CD4-positive, alpha-beta T cell treated with Interferon gamma for 1 hour (primary cell): ENCODE measurements at regions not wholly inside any gene's neighbourhood (a gene's known extent, or its start where the extent isn't known, plus 50 kb on each side); places are given as distances from the start of the nearest gene placed in this dataset.

ENCODE experiments used
- DNase-seq: peaks from one replicate; pipeline ENCODE4 v3.0.0-alpha.2; 2020

DNA sequence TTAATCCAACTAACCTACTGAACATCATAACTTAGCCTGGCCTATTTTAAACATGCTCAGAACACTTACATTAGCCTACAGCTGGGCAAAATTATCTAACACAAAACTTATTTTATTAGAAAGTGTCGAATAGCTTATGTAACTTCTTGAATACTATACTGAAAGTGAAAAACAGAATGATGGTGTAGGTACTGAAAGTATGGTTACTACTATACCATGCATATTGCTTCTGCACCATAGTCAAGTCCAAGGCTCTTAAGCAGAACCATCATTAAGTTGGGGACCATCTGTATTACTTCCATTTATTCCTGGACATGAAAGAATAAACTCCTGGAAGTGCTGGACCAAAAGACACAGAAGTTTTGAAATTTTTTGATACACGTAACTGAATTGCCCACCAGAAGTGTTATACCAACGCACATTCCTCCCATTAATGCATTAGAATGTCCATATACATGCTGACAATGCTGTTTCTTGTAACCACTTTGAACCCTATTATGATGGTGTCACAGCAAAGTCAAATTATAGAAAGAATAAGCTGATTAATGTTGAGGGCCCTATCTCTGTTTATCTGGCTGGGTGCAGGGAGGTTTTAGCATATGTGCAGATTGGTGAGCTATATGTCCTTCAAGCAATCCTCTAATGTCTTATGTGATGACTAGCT is 375.7 kb downstream of the ACTL7B start:
- DNase-seq: no peak

DNA sequence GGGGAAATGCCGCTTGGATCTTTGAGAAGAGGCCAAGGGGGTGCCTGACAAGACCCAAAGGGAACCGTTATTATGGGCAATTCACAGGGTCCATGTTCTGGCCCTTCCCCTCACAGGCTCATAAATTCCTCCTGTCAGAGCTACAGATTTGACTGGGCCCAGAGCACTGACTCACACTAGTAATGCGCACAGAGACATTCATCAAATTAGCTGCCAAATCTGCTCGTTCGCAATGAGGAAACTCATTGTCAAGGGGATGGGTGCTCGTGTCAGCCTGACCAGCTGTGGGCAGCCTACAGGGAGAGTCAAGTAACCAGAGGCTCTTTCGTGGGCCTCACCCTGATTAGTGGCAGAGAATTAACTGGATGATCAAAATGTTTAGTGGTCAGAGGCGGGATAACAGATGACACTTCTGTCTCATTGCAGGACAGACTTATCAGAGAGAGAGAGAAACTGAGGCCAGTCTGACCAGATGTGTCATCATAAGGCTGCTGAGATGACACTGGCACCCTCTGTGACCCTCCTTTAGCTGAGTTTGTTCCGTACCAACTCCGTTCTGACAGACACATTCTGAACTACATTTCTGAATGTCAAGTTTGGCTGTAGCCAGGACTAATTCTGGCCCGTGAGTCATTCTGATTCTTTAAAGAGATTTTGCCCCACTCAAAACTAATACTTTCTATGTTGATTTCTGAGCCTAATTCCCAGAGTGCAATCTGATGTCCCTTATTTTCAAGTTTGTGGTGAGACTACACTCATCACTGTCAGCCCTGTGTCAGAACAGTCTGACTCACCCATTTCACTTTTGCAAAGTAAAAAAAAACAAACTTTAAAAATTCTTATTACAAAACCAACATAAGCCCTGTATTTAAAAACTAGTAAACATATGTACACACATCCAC is 377.1 kb downstream of the ACTL7B start:
- no peak for DNase-seq

DNA sequence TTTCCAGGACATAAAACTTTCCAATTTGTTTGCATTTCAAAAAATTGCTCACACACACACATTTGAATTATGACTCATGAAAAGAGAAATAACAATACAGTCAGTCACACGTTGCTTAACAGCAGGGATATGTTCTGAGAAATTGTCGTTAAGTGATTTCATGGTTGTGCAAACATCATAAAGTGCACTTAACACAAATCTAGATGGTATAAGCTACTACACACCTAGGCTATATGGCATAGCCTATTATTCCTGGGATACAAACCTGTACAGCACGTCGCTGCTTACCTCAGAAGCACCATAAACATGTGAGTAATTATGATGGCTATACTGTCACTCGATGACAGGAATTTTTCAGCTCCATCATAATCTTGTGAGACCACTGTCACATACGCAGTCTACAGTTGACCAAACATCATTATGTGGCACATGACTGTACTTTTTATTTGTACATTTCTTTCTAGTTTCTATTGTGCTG is 378.2 kb downstream of the ACTL7B start:
- no peak for DNase-seq

DNA sequence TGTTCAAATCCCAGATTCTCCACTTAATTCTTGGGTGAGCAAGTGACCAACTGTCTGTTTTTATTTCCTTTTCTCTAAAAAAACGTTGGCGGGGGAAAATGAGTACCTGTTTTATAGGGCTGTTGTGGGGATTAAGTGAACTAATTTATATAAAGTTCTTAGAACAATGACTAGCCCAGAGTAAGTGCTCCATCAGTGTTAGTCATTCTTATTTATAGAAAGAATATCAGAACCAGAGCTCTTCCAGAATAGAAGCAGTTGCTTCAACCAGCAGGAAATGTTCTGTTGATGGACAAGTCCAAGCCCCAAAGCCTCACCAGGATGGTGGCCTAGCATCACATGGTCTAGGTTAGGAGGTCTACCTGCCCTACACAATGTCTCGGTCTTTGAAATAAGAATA is 379.2 kb downstream of the ACTL7B start:
- no peak for DNase-seq

DNA sequence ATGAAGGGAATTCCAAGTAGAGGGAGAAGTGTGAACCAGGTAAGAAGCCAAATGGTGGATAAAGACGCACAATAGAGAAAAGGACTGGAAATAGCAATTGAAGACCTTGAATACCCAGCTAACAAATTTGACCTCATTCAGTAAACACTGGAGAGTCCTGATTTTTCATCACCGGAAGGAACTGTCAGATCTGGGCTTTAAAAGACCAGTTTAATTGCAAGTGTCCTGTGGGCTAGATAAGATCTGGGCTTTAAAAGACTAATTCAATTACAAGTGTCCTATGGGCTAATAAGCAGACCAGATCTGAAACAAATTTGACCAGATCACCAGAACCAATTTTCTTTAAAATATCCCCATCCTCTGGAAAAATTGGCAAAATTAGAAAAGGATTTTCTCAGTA is 380.0 kb downstream of the ACTL7B start:
- no peak for DNase-seq

DNA sequence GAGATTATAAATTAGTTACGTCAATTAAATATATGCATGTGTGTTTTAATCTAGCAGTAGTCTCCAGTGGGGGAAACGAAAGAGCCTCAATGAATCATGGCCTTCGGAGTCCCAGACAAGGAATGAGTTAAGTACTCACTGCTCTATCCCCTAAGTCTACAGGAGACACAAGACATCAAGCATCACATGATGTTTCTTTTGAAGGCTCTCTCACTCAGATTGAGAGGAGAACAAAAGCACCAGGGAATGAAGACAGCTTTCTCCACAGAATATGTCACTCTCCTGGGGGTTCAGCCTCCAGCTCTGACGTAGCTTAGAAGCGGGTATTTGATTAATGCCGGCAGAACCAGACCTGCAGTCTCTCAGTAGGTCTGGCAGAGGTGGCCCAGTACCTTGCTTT is 381.4 kb downstream of the ACTL7B start:
- DNase-seq: no peak

DNA sequence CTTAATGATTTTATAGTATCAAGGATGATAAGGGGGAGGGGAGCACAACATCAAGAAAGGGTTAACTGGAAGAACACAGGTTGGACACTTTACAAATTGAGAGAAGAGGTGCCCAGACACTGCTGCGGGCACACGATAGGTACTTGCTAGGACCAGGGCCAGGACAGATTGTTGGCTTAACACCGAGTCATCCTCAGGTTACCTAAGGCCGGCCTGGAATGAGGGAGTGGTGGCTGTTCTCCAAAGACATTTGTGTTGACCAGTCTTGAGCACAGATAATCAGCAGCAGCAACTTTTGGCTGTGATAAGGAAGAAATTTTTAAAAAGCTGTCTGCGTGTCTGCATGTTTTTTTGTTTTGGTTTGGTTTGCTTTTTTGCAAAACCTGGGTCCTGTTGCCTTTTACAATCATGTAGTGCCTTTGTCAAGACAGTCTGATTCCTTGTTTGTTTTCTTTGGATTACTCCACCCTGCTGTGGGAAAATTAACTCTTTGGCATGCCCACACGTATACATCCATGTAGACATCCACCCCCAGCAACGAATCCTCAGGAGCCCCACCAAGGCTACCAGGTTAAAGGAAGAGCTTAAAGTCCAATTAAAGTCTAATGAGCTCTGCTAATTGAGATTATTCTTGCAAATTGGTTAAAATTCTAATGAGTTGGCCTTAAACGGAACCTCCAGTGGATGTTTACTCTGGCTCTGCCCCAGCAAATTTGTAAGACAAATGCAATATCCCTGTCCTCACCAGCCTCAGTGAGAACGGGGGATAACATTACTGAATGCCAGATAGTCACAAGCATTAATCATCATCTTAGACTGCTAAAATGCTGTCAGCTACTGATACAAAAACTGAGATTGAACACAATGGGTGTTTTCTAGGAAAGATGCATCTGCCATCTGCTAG is 382.3 kb downstream of the ACTL7B start:
- DNase-seq: no peak

DNA sequence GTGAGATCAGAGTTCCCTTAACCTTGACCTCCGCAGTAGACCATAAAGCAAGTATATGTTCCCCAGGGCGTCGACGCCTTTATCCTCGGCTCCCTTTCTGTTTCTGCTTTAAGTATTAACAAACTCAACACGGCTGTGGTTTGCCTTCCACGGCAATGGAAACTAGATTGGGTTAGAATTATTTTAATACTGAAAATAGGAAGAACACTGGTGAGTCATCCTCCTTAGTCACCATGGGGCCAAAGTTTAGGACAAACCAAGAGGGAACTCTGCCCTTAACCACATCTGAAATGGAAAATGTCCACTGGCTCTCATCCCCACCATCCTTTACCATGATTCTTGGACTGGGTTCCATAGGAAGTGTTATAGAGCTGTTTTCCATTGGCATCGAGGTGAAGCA is 386.1 kb downstream of the ACTL7B start:
- peak; percentile 24 for DNase-seq

DNA sequence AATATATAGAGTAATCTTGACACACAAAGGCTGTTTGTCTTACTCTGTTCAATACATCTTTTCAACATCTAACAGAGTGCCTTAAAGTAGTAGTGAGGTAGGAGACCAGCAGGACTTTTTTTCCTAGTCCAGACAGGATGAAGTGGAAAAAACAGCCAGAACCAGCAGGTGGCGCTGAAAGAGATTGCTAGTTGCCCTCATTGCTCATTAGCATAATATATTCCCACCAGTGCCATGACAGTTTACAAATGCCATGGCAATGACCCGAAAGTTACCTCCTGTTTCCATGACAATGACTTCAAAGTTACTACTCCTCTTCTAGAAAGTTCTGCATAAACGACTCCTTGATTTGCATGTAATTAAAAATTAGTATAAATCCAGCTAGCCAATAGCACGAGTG is 387.4 kb downstream of the ACTL7B start:
- DNase-seq: no peak

DNA sequence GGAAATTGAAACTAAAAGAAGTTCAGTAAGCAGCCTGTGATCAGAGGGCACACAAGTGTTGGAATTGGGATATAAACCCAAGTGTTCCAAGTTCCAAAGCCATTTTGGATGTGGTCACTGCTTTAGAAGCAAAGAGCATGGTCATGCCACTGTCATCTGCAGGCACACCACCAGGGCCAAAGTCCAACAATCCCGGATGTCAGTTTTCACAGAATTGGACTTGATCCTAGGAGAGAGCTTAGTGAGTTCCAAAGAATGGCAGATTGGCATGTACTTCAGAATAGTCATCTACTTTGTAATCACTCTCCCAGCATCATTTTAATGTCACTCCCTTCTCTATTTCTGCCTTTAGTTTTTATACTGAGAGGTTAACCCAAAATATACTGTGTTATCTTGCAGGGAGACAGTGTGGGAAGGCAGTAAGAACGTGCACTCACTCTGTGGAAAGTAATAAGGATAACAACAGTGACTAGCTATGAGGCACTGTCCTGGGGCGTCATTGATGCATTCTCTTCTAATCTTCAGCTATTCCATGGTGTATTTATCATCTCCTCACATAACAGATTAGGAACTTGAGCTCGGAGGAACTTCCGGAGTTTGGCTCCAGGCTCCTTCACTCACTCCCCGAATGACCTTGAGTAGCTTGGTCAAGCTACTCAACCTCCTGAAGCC is 388.0 kb downstream of the ACTL7B start:
- no peak for DNase-seq

DNA sequence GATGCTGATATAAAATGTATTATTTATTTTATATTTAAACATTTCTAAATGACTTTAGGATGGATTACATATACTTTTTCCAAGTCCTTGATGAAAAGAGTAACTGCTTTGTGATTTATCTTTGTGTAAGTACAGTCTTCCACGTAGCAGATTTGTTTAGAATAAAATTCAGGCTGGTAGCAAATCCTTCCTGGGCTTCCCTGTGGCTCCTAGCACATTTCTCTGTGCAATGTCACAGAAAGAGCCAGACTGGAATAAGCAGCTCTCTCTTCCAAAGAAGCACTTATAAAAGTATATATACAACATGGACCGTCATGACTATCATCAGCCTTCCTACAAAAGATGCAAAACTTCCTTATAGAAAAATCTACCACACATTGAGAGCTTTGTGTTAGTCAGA is 388.6 kb downstream of the ACTL7B start:
- DNase-seq: no peak

DNA sequence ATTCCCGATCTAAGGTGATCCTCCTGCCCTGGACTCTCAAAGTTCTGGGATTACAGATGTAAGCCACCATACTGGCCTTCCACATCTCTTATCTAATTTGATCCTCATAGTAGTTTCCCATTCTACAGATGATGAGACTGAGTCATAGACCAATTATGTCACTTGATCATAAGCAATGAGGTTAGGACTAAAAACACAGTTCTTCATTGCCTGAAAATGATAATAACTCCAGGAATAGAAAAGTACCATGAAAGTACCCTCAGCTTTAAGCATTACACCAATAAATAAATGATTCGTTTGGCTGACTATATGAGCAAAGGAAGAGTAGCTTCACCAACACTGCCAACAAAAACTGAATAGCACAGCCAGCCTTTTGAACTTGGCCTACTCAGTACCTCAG is 389.5 kb downstream of the ACTL7B start:
- no peak for DNase-seq

DNA sequence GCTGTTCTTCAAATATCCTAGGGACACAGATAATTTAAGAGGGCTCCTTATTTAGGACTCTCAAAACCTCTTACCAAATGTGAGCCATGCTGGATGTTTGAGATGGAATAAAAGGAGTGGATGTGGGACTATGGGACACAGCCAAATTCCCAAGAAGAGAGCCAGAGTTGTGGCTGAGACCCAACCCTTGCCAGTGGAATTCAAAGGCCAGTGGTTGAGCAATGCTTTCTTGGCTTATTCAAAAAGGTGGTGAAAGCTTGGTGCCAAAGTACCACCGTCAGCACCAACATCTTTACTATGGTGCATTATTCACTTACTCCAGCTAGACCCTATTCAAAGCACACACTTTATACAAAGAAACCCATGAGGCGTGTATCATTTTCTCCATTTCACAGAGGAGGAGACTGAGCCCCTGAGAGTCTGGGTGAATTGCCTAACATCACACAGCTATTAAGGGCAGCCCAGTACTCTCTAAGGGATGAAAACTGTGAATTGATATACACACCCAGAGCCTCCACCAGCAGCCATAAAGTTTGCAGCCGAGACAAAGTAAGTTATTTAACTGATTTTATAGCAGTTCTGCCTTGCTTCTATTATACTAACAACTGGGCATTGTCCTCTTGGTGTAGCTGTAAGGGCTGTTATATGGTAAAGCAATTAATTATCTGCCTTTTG is 391.7 kb downstream of the ACTL7B start:
- no peak for DNase-seq

DNA sequence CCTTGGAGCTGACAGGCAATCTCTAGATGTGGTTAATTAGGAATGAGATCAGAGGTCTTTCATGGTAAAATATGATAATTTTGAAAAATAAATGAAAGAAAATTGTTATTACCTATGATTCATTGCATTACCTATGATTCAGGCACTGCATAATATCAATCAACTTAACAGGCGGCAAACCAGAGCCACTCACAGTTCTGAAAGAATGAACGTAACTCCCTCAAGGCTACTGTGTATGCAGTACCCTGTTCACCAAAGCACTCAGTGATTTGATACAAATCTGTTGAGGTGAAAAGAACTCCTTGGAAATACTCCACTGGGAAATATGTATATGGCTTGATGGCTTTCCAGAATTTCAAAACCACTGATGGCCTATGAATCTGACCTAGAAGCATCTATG is 398.9 kb downstream of the ACTL7B start:
- DNase-seq: no peak

DNA sequence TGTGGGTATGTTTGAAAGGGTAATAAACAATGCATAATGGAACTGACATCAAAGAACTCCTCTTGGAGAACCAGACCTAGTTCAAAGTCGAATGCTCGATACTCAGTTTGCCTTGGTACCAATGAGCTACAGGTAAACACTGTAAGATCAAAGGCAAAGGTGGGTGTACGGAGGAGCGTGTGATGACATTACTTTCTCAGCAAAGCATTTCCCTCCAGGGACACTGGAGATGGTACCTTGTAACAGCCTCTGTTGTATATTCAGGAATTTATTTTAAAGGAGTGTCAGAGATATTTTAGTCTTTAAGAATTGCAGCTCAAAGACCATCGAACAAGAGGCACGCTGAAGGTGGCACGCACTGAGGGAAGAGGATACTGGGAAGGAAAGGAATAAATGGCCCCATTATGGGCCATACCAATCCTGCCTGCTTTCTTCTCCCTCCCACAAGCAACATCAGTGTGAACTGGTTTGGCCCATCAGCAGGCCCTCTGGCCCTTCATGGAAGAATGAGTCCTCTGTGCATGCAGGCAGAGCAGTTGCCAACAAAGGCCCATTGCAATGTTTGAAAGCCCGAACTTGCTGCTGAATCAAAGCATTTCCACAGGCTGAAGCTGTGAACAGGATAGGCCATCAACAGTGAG is 410.2 kb downstream of the ACTL7B start:
- DNase-seq: no peak

DNA sequence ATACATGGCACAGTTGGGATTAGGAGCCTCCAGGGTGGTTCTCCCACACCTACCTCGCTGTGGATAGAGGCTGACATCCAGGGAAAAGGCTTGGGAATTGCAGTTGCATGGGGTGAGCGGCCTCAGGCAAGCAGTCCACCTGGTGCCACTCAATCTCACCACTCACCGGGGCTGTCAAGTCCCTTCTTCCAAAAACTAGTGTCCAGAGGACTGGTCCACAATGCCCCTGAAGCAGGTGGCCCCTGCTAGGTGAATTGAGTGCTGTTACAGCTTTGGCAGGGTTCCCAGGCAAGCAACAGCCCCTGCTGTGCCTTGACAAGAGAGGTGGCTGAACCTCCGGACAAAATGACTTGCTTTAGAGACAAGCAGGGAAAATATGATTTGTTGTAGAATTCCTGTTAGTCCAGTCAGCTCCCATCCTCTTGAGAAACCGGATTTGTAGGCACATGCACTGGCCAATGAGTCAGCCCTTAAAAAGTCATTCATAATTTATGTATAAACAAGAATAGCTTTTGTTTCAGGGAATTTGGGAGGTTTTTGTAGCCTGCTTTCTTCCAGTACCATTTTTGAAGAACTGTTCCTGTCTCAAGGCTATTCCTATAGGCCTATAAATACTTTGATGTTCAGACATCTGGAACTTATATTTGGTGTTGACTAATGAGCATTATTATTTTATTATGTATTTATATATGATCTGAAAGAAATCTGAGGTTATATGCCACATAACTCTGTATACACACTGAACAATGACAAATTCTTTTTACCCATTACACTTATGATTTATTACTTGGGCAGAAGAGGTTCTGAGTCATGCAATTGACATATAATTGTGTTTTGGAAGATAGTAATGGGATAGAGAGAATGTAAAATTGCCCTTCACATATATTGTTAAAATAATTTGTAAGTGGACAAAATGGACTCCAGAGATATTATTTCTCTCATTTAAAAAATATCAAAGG is 411.1 kb downstream of the ACTL7B start:
- no peak for DNase-seq

DNA sequence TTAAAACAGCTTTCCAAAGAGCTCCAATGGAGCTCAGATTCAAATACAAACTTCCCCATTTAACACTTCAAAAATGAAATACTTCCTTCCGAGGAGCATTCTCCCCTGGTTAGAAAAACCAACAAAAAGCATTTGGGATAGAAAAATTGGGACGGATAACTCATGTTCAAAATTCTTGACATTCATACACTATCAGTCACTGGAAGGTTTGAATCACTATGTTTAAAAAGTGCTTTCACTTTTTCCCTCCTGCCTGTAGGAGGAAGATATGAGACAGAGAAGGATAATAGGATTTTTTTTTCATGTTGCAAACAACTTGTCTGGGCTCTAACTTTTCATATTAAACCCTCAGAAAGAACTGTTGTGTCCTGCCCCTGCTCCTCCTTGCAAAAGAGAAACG is 412.0 kb downstream of the ACTL7B start:
- no peak for DNase-seq

DNA sequence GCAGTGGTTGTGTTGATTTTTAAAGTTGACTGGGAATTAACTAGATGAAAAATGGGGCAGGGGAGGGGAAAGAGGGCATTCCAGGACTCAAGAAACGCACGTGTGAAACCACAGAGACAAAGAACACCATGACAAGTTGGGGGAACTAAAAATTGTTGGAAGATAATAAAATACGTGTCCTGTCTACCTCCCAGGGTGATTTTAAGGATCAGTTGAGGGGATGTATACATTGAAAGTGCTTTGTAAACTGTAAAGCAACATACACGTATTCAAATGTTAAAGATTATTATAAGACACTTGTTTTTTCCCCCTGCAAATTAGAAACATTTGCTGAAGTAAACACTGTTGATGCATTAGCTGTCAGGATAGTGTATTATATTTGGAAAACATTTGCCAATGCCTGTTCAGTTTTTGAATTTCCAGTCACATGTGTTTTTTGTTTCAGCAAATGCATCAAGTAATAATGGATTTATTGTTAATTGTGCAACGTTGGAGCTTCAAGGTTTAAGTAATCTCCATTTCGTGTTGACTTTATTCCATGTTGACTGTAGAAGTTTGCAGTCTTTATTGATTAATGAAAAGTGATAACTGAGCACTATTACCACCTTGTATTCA is 412.7 kb downstream of the ACTL7B start:
- no peak for DNase-seq

DNA sequence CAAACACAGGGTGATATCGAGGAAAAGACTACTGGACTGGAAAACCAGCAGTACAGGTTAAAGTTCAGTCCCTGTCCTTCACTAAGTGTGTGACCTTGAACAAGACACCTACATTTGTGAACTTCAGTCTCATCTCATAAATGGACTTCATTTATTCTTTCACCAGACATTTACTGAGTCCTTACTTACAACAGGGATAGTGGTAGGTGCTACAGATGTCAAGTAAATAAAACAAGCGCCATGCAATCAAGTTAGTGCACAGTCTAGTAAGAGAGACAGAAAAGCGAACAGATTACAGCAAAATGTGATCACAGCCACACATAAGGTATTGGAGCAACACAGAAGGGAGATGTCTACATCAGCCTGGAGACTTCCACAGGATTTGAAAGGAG is 413.2 kb downstream of the ACTL7B start:
- no peak for DNase-seq

DNA sequence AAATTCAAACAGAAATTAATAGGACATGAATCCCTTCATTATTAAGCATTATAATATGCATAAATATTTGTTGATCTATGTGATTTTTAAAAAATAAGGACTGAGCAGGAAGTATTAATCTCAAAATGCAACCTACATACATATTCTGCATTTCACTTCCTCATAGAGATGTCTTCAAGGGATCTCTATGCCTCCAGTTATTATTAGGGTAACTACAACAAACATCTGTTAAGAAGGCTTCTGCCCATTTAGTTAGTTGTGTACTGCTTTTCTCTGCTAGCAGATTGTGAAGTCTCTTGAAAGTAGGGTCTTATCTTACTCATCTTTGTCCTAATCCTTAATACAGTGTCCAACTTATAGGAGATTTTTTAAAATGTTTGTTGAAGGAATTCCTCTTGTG is 414.1 kb downstream of the ACTL7B start:
- DNase-seq: no peak
